ENCODE measurements at regions not wholly inside any gene's neighbourhood (a gene's known extent, or its start where the extent isn't known, plus 50 kb on each side); places are given as distances from the start of the nearest gene placed in this dataset.

GRCh38 chr10:43945094-43945730, 296.5 kb upstream of the ZNF32 start:
- TF ChIP-seq POLR2A (IDR thresholded peaks at IDR 0.05; ENCODE audit: low read length) (no peak), GATA1 (IDR thresholded peaks at IDR 0.05; ENCODE audit: low read depth, low read length) (no peak)
